Stimulated activated naive B cell treated with anti-CD40 and anti-IgM and Interleukin-4, amounts not matched to agents 10 μg/mL and 1 μg/mL and 100 μg/mL, for 72 hours (primary cell): ENCODE measurements at regions not wholly inside any gene's neighbourhood (a gene's known extent, or its start where the extent isn't known, plus 50 kb on each side); places are given as distances from the start of the nearest gene placed in this dataset.
"Not testable (repeated sequence)": the region's sequence is repeated elsewhere in the genome, so short reads cannot be mapped to it uniquely, and the experiment has no call there.

Experiments
- ATAC-seq, 2 donors: fragments of 150-1000 bp; cut with Tn5 transposase; replicated peaks; 2 replicates each; pipeline ENCODE4 v1.10.0; 2021; ENCODE audit warnings: moderate library complexity in 1 of 2
- DNase-seq: peaks from one replicate; pipeline ENCODE4 v3.0.0; 2021
- H3K27ac Mint-ChIP-seq: one replicate; pipeline ENCODE4 v1.8.0; 2022; ENCODE audit warnings: mild to moderate bottlenecking, mixed read lengths
- H3K27me3 Mint-ChIP-seq, 2 donors: one replicate each; pipeline ENCODE4 v1.8.0; 2022; ENCODE audit warnings: mixed read lengths in 2 of 2
- H3K36me3 Mint-ChIP-seq, 2 donors: one replicate each; pipeline ENCODE4 v1.8.0; 2022; ENCODE audit warnings: mixed read lengths in 2 of 2, mild to moderate bottlenecking in 1 of 2
- H3K4me1 Mint-ChIP-seq, 2 donors: one replicate each; pipeline ENCODE4 v1.8.0; 2022; ENCODE audit warnings: mixed read lengths in 2 of 2, mild to moderate bottlenecking in 1 of 2
- H3K4me3 Mint-ChIP-seq, 2 donors: one replicate each; pipeline ENCODE4 v1.8.0; 2022; ENCODE audit warnings: mild to moderate bottlenecking in 2 of 2, mixed read lengths in 2 of 2, moderate library complexity in 1 of 2
- H3K9me3 Mint-ChIP-seq, 2 donors: one replicate each; pipeline ENCODE4 v1.8.0; 2022; ENCODE audit warnings: mixed read lengths in 2 of 2, mild to moderate bottlenecking in 1 of 2

GRCh38 chr2:199570934-199571333 is 113.2 kb upstream of the SATB2 start:
- DNase-seq (no peak), ATAC-seq (no peak)
- Mint-ChIP-seq H3K27me3 (peaks cover 0 to 6% of the 10 kb centered on the region in 2 donors), H3K9me3 (no peaks in the 10 kb centered on the region), H3K4me3 (no peak overlapping the region), H3K27ac (no peak overlapping the region), H3K4me1 (no peaks in the 10 kb centered on the region), H3K36me3 (no peaks in the 10 kb centered on the region)

- peaks cover 0 to 6% of the 10 kb centered on the region in 2 donors for H3K27me3 Mint-ChIP-seq
- no peak overlapping the region for H3K4me3 Mint-ChIP-seq
- ATAC-seq (no peak), DNase-seq (no peak)
- no peaks in the 10 kb centered on the region for H3K36me3 Mint-ChIP-seq
- no peaks in the 10 kb centered on the region for H3K4me1 Mint-ChIP-seq
- no peaks in the 10 kb centered on the region for H3K9me3 Mint-ChIP-seq
- no peak overlapping the region for H3K27ac Mint-ChIP-seq
These were observed 111.6 kb upstream of the SATB2 start for GRCh38 chr2:199569336-199569735.

GRCh38 chr2:199558156-199558555 is 100.4 kb upstream of the SATB2 start:
- H3K4me1 Mint-ChIP-seq = no peaks in the 10 kb centered on the region
- DNase-seq = no peak
- peaks cover 0 to 10% of the 10 kb centered on the region in 2 donors for H3K9me3 Mint-ChIP-seq
- H3K27ac Mint-ChIP-seq = no peak overlapping the region
- peaks cover 0 to 4% of the 10 kb centered on the region in 2 donors for H3K27me3 Mint-ChIP-seq
- ATAC-seq = no peak
- no peak overlapping the region for H3K4me3 Mint-ChIP-seq
- no peaks in the 10 kb centered on the region for H3K36me3 Mint-ChIP-seq

GRCh38 chr2:199556527-199557285 is 99.0 kb upstream of the SATB2 start:
- Mint-ChIP-seq H3K4me3 (no peak overlapping the region), H3K27me3 (peaks cover 0 to 4% of the 10 kb centered on the region in 2 donors), H3K9me3 (peaks cover 0 to 5% of the 10 kb centered on the region in 2 donors), H3K36me3 (no peaks in the 10 kb centered on the region), H3K4me1 (no peaks in the 10 kb centered on the region), H3K27ac (no peak overlapping the region)
- ATAC-seq (no peak), DNase-seq (no peak)

GRCh38 chr2:199554026-199554425 is 96.3 kb upstream of the SATB2 start:
- H3K9me3 Mint-ChIP-seq = peaks cover 4 to 6% of the 10 kb centered on the region in 2 donors
- ATAC-seq = no peak
- H3K36me3 Mint-ChIP-seq = no peaks in the 10 kb centered on the region
- H3K27ac Mint-ChIP-seq = no peak overlapping the region
- no peaks in the 10 kb centered on the region for H3K4me1 Mint-ChIP-seq
- no peak overlapping the region for H3K4me3 Mint-ChIP-seq
- DNase-seq = no peak
- peaks cover 0 to 4% of the 10 kb centered on the region in 2 donors for H3K27me3 Mint-ChIP-seq

- ATAC-seq (no peak), DNase-seq (no peak)
- Mint-ChIP-seq H3K4me1 (no peaks in the 10 kb centered on the region), H3K36me3 (no peaks in the 10 kb centered on the region), H3K9me3 (peaks cover 4 to 6% of the 10 kb centered on the region in 2 donors), H3K27me3 (peaks cover 0 to 4% of the 10 kb centered on the region in 2 donors), H3K27ac (no peak overlapping the region), H3K4me3 (no peak overlapping the region)
These were observed 94.4 kb upstream of the SATB2 start for GRCh38 chr2:199552141-199552540.

GRCh38 chr2:199543606-199544172 is 86.0 kb upstream of the SATB2 start:
- H3K36me3 Mint-ChIP-seq = no peaks in the 10 kb centered on the region
- no peak overlapping the region for H3K27ac Mint-ChIP-seq
- no peak for DNase-seq
- H3K4me1 Mint-ChIP-seq = no peaks in the 10 kb centered on the region
- H3K4me3 Mint-ChIP-seq = no peak overlapping the region
- no peaks in the 10 kb centered on the region for H3K9me3 Mint-ChIP-seq
- H3K27me3 Mint-ChIP-seq = no peaks in the 10 kb centered on the region
- no peak for ATAC-seq

GRCh38 chr2:199535445-199536177 is 77.9 kb upstream of the SATB2 start:
- Mint-ChIP-seq H3K4me3 (no peak overlapping the region), H3K27ac (no peak overlapping the region), H3K9me3 (peaks cover 6 to 7% of the 10 kb centered on the region in 2 donors), H3K27me3 (no peaks in the 10 kb centered on the region), H3K36me3 (no peaks in the 10 kb centered on the region), H3K4me1 (no peaks in the 10 kb centered on the region)
- ATAC-seq = no peak
- DNase-seq = no peak

- H3K27ac Mint-ChIP-seq, ATAC-seq, H3K27me3 Mint-ChIP-seq, H3K36me3 Mint-ChIP-seq, H3K4me3 Mint-ChIP-seq, H3K4me1 Mint-ChIP-seq, DNase-seq: not testable (repeated sequence)
- peaks cover 6 to 10% of the 10 kb centered on the region in 2 donors for H3K9me3 Mint-ChIP-seq
These were observed 76.1 kb upstream of the SATB2 start for GRCh38 chr2:199533873-199534272.

GRCh38 chr2:199527071-199527470 is 69.3 kb upstream of the SATB2 start:
- ATAC-seq (no peak), DNase-seq (no peak)
- Mint-ChIP-seq H3K4me3 (no peak overlapping the region), H3K36me3 (no peaks in the 10 kb centered on the region), H3K9me3 (peaks cover 5 to 8% of the 10 kb centered on the region in 2 donors), H3K27ac (no peak overlapping the region), H3K27me3 (peaks cover 0 to 5% of the 10 kb centered on the region in 2 donors), H3K4me1 (no peaks in the 10 kb centered on the region)

- Mint-ChIP-seq H3K4me1 (no peaks in the 10 kb centered on the region), H3K27ac (no peak overlapping the region), H3K9me3 (peaks cover 0 to 3% of the 10 kb centered on the region in 2 donors), H3K27me3 (peaks cover 0 to 5% of the 10 kb centered on the region in 2 donors), H3K4me3 (no peak overlapping the region), H3K36me3 (no peaks in the 10 kb centered on the region)
- no peak for DNase-seq
- ATAC-seq = no peak
These were observed 67.2 kb upstream of the SATB2 start for GRCh38 chr2:199524689-199525574.

- ATAC-seq (peak in 1 of 2 donors; percentile 53), DNase-seq (no peak)
- Mint-ChIP-seq H3K27ac (no peak overlapping the region), H3K9me3 (no peaks in the 10 kb centered on the region), H3K27me3 (peaks cover 0 to 10% of the 10 kb centered on the region in 2 donors), H3K4me1 (no peaks in the 10 kb centered on the region), H3K4me3 (no peak overlapping the region), H3K36me3 (no peaks in the 10 kb centered on the region)
These were observed 51.7 kb upstream of the SATB2 start for GRCh38 chr2:199509403-199509802.
